ENCODE measurements at regions not wholly inside any gene's neighbourhood (a gene's known extent, or its start where the extent isn't known, plus 50 kb on each side); places are given as distances from the start of the nearest gene placed in this dataset.

GRCh38 chr11:69417699-69418085 lies 63.8 kb upstream of the LINC01488 start:
- TF ChIP-seq EZH2 (IDR thresholded peaks at IDR 0.05; ENCODE audit: borderline replicate concordance, low read depth, low read length, severe bottlenecking) = no peak
- no peak for TF ChIP-seq CTCF (IDR thresholded peaks at IDR 0.05; ENCODE audit: extremely low read depth in 1 of 2, insufficient read depth in 1 of 2, low read depth in 1 of 2, low read length in 2 of 2)
- TF ChIP-seq POLR2A (IDR thresholded peaks at IDR 0.05; ENCODE audit: low read depth, low read length) = no peak
- TF ChIP-seq MYC (IDR thresholded peaks at IDR 0.05; ENCODE audit: low read depth, low read length) = no peak
